GM10266 (cell line): ENCODE measurements at regions not wholly inside any gene's neighbourhood (a gene's known extent, or its start where the extent isn't known, plus 50 kb on each side); places are given as distances from the start of the nearest gene placed in this dataset.

ENCODE experiments used
- DNase-seq: peaks from one replicate; pipeline ENCODE4 v3.0.0; 2012; ENCODE audit errors: extremely low spot score
- TF ChIP-seq, protein P1 (sequence below): IDR thresholded peaks from 2 replicates; pipeline ENCODE4 v1.5.1; 2012; ENCODE audit warnings: mild to moderate bottlenecking, low read depth; ENCODE audit not compliant: control insufficient read depth, insufficient read depth; ENCODE audit errors: missing control alignments

DNA sequence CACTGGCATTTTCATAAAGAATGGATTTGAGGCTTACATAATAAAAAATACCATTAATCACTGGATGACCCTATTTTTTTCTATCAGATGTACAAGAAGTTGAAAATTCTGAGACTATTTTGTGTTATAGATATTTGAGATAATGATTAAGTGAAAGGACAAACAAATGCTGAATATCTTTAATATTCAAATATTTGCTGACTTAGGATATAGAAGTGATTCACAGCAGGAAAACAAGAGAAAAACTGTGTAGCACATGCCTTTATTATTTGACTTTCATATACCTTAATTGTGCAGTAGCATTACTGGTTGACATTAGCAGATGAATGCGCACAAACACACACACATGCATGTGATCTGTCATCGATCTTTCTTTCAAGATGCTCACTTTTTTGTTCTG lies 766.5 kb downstream of the SATB2 start:
- TF ChIP-seq, protein P1, sequence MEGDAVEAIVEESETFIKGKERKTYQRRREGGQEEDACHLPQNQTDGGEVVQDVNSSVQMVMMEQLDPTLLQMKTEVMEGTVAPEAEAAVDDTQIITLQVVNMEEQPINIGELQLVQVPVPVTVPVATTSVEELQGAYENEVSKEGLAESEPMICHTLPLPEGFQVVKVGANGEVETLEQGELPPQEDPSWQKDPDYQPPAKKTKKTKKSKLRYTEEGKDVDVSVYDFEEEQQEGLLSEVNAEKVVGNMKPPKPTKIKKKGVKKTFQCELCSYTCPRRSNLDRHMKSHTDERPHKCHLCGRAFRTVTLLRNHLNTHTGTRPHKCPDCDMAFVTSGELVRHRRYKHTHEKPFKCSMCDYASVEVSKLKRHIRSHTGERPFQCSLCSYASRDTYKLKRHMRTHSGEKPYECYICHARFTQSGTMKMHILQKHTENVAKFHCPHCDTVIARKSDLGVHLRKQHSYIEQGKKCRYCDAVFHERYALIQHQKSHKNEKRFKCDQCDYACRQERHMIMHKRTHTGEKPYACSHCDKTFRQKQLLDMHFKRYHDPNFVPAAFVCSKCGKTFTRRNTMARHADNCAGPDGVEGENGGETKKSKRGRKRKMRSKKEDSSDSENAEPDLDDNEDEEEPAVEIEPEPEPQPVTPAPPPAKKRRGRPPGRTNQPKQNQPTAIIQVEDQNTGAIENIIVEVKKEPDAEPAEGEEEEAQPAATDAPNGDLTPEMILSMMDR: no peak
- DNase-seq: no peak

DNA sequence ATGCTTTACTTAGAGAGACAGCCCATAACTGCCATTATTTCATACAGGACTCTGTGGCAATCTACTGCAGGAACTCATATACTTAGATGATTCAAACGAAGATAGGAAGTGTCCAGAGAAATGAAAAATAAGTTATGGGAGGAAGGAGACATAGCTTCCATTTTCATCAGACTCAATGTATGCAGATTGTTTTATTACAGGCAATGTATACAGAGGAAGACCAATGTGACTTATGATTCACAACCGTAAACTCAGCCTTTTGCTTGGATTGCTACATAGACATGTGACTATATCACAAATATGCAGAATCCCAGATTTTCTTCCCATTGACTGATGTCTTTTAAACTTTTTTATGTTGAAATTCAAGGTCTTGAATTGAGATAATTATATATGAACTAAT lies 793.4 kb downstream of the SATB2 start:
- no peak for DNase-seq
- TF ChIP-seq, protein P1: no peak

DNA sequence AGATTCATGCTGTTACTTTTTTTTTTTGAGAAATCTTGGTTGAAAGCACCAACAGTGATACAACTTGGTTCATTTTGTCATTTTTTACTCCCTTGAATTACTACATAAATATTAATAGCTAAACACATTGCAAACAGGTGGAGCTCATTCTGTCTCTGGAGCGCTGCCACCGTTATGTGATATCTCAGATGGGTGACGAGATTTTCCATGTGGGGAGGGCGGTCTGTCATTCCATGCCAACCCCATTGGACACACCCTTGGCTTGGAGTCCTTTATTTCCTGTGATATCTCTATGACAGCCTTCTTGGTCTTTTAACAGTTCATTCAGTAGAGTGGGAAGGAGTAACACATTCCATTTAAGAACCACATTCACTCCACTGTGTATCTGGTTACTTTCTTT lies 794.8 kb downstream of the SATB2 start:
- no peak for DNase-seq

DNA sequence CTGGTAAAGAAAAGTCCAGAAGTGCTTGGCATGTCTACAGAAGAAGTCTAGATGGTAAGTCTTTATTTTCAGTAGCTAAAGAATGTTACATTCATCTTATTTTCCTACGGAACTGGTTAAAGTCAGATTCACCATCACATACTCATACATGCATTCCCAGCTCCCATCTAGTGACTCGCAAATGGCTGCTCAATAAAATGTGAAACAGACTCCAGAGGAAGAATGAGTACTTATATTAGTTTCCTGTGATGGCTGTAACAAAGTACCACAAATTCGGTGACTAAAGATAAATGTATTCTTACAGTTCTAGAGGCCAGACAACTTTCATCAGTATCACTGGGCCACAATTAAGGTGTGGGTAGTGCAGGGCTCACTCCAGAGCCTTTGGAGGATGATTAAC lies 797.2 kb downstream of the SATB2 start:
- TF ChIP-seq, protein P1: no peak
- no peak for DNase-seq

More for the DNA sequence above, 794.8 kb downstream of the SATB2 start:
- TF ChIP-seq, protein P1: no peak

DNA sequence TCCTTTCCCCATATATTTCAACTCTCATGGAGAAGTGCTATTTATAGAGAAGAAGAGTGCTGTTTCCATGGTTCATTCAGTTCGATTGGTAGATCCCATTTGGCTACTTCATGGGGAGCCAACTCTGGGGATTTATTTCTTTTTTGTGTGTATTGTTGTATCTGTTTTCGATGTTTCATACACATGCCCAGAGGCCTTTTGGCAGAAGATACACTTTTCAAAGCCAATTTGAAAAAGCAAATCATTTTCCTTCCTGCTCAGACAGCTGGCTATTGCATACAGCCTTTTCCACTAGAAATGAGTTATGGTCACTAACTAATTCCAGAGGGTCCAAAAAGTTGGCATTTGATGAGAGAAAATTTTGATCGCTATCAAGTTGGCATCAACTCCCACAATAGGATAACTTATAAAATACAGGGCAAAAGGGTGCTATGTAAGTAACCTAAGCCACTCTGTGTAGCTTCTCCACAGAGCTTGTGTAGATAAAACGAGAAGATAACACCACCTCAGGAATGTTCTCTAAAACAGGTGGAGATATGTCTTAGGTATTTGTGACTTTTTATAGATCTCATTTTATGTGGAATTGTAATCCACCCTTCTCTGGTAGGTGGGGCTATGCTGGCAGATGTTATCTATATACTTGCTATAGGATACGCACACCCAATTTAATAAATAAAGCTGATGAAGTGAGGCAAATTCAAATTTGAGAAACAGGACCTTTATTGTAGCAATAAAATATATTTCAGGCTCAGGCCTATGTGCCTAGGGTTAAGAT lies 798.5 kb downstream of the SATB2 start:
- TF ChIP-seq, protein P1: no peak
- no peak for DNase-seq

DNA sequence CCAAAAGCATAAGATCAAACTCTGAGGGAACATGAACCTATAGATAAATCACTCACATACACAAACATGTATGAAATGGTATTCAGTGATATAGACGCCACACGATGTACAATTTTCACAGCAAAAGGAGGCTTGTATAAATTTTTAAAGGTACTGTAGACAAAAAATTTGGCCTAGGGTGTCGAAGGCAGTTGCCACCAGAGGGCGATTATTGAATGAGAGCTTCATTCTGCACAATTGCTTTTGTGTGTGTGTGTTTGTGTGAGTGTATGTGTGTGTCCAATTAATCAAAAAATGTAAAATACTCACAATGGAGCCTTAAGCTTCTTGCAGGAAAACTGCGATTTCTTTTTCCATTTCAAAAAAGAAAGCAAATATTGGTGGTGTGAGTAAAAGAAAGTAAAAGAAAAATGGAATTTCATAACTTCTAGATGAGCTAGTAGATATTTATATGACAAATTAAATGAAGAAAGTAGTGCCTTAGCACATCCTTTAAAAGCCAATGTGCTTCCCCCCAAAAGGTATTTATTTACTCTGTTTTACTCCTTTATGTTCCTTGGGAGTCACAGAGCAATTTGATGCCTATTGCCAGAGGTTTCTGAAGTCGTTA lies 800.1 kb downstream of the SATB2 start:
- no peak for DNase-seq
- TF ChIP-seq, protein P1: peak; percentile 42

DNA sequence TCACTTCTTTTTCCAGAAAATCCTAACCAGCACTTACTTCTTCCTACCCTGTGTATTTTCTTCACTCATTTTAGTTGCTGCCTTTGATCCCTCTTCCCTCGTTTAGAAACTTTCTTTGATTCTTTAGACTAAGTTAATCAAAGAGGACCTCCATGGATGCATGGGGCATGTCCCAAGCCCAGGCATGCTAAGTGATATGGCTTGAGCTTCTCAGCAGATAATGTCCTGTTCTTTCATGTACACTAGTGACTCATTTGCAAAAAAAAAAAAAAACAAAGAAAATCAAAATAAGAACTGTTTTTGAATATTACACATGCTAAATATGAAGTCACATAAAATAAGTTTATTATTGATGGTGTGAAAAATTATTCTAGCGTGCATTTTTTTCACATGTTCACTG lies 800.9 kb downstream of the SATB2 start:
- DNase-seq: no peak
- TF ChIP-seq, protein P1: no peak
